NT2/D1 (cell line): ENCODE measurements at regions not wholly inside any gene's neighbourhood (a gene's known extent, or its start where the extent isn't known, plus 50 kb on each side); places are given as distances from the start of the nearest gene placed in this dataset.

Experiments used
- DNase-seq: peaks from one replicate; pipeline ENCODE4 v3.0.0-alpha.2; 2011; ENCODE audit warnings: low read depth, low spot score
- H3K27me3 ChIP-seq: 2 replicates; pipeline ENCODE4 v1.6.0; 2011; ENCODE audit warnings: mild to moderate bottlenecking; ENCODE audit not compliant: insufficient read length, insufficient read depth
- H3K36me3 ChIP-seq: 2 replicates; pipeline ENCODE4 v1.6.1; 2011; ENCODE audit warnings: mild to moderate bottlenecking, low read length, mixed read lengths; ENCODE audit not compliant: insufficient read depth, insufficient read length
- H3K4me1 ChIP-seq: 2 replicates; pipeline ENCODE4 v1.5.1; 2011; ENCODE audit not compliant: insufficient read depth, insufficient read length
- H3K4me3 ChIP-seq: 2 replicates; pipeline ENCODE4 v1.5.1; 2011; ENCODE audit warnings: low read depth; ENCODE audit not compliant: insufficient read length
- H3K9ac ChIP-seq: 2 replicates; pipeline ENCODE4 v1.6.0; 2011; ENCODE audit warnings: low read depth; ENCODE audit not compliant: insufficient read length
- H3K9me3 ChIP-seq: 2 replicates; pipeline ENCODE4 v1.5.1; 2011; ENCODE audit warnings: mild to moderate bottlenecking, low read length; ENCODE audit not compliant: insufficient read depth
- SUZ12 ChIP-seq: IDR thresholded peaks from 2 replicates; pipeline ENCODE4 v1.6.1; 2011; ENCODE audit not compliant: insufficient read length, insufficient read depth; ENCODE audit errors: extremely low read depth
- YY1 ChIP-seq: IDR thresholded peaks from 2 replicates; pipeline ENCODE4 v1.6.1; 2011; ENCODE audit not compliant: insufficient read length, insufficient read depth
- ZNF274 ChIP-seq: IDR thresholded peaks from 2 replicates; pipeline ENCODE4 v1.6.1; 2011; ENCODE audit warnings: mild to moderate bottlenecking, low read depth, low read length

DNA sequence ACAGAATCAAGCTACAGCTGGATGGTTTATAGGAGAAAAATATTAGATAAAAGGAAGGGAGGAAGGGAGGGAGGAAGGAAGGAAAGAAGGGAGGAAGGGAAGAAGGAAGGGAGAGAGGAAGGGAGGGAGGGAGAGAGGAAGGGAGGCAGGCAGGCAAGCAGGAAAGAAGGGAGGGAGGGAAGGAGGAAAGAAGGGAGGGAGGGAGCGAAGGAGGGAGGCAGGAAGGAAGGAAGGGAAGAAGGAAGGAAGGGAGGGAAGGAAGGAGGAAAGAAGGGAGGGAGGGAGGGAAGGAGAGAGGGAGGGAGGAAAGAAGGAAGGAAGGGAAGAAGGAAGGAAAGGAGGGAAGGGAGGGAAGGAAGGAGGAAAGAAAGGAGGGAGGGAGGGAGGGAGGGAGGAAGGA, 77.9 kb upstream of the C1QTNF7 start:
- no peak for DNase-seq
- no peaks in the 10 kb centered on the region for H3K36me3 ChIP-seq
- no peak for TF ChIP-seq SUZ12
- TF ChIP-seq YY1, result no peak
- TF ChIP-seq ZNF274, result no peak
- no peaks in the 10 kb centered on the region for H3K4me1 ChIP-seq
- H3K27me3 ChIP-seq, result no peaks in the 10 kb centered on the region
- no peak overlapping the region for H3K9ac ChIP-seq
- no peaks in the 10 kb centered on the region for H3K9me3 ChIP-seq
- H3K4me3 ChIP-seq, result no peak overlapping the region

DNA sequence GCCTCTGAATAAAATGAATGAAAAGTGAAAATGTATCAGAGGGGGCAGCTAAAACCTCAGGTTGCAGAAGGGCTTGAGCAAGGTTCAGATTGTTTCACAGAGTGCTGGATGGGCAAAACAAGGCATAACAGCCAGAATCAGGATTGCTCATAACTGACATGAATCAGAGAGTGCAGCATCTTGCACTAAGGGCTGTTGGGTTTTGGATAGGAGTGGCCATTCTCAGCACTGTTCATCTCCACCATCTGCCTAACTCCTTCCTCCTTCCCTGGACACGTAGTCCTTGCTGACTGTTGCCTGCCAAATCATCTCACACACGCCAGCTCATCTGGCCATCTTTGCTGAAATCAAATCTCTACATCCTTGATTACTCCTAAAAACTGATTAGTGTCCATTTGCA, 75.3 kb upstream of the C1QTNF7 start:
- Histone ChIP-seq H3K9me3 (no peaks in the 10 kb centered on the region), H3K4me1 (no peaks in the 10 kb centered on the region), H3K4me3 (no peak overlapping the region), H3K27me3 (no peaks in the 10 kb centered on the region), H3K36me3 (no peaks in the 10 kb centered on the region), H3K9ac (no peak overlapping the region)
- TF ChIP-seq SUZ12 (no peak), ZNF274 (no peak), YY1 (no peak)
- DNase-seq, result no peak

DNA sequence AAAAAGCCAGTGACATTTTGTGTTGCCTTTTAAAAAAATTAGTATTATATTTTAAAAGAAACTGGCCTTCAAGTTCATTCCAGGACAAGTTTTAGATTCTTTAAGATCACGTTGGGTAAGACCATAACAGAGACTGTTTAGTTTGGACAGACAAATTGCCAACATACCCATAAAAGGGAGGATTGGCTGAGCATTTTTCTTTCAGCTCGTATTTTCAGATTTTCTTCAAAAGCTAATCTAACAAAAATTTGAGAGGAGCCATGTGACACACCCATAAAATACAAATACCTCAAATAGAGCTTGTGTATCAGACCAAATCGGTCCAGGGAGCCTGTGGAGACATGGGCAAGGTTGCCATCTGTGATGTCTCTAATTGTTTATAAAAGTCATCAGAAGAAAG, 74.6 kb upstream of the C1QTNF7 start:
- H3K9ac ChIP-seq, result no peak overlapping the region
- H3K36me3 ChIP-seq, result no peaks in the 10 kb centered on the region
- TF ChIP-seq ZNF274, result no peak
- no peak for TF ChIP-seq SUZ12
- no peak for TF ChIP-seq YY1
- no peaks in the 10 kb centered on the region for H3K4me1 ChIP-seq
- no peaks in the 10 kb centered on the region for H3K9me3 ChIP-seq
- no peak overlapping the region for H3K4me3 ChIP-seq
- no peaks in the 10 kb centered on the region for H3K27me3 ChIP-seq
- DNase-seq, result no peak

DNA sequence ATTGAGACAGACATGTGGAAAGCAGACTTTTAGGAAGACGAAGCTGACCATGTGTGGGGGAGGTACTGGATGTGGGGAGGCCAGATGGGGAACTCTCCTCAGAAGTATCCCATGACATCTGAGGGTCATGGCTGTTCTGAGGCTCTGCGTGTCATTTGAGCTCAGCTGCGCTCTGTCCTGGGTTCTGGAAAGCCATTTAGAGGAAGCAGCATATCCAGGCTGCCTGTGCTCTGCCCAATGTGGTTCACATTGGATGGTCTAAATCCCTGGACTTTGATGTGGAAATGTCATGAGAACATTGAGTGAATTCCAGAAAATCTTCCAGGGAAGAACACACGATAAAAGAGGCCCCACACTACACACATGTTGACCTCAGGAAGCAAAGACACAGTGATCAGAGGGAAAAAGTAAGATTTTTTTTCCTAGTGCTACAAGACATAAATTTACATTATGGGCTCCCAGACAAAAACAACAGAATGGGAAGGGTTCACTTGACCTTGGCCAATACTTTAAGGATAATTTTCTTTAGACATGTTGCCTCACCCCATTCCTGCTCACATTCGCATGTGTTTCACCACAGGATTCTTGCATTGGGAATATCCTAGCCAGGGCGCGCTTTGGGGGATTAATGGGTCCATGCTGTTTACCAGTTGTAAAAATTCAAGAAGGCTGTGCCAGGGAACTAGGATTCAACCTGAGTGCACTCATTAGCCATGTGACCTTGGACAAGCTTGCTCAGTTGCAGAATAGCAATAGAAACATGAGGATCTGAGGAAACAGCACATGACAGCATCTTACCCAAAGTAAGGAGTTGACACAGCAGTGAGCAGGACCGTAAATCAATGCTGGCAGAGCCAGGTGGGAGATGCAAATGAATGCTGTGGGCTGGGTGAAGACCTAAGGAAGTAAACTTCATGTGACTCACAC, 73.2 kb upstream of the C1QTNF7 start:
- H3K4me1 ChIP-seq, result no peaks in the 10 kb centered on the region
- H3K9me3 ChIP-seq, result no peaks in the 10 kb centered on the region
- no peaks in the 10 kb centered on the region for H3K36me3 ChIP-seq
- DNase-seq, result no peak
- TF ChIP-seq YY1, result no peak
- TF ChIP-seq ZNF274, result no peak
- TF ChIP-seq SUZ12, result no peak
- H3K27me3 ChIP-seq, result no peaks in the 10 kb centered on the region
- H3K4me3 ChIP-seq, result no peak overlapping the region
- no peak overlapping the region for H3K9ac ChIP-seq

DNA sequence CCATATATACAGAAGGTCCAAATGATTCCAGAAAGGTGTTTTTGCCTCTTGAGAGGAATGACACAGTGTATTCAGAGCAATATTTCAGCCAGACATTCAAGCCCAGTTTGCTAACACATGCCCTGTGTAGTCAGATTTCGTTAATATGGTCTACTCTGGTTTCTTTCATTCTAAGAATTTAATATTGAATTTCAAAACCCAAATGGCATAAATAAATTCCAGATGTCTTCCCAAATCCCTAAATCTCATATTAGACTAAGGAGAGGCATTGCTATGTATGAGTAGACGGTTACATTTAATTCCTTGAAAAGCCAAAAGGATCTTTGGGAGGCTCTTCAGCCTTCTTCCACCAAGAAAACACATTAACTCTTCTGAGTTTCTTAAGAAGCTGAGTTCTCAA, 66.3 kb upstream of the C1QTNF7 start:
- Histone ChIP-seq H3K4me3 (no peak overlapping the region), H3K9me3 (no peaks in the 10 kb centered on the region), H3K4me1 (no peaks in the 10 kb centered on the region), H3K27me3 (no peaks in the 10 kb centered on the region), H3K36me3 (no peaks in the 10 kb centered on the region), H3K9ac (no peak overlapping the region)
- TF ChIP-seq YY1 (no peak), SUZ12 (no peak), ZNF274 (no peak)
- DNase-seq, result no peak

DNA sequence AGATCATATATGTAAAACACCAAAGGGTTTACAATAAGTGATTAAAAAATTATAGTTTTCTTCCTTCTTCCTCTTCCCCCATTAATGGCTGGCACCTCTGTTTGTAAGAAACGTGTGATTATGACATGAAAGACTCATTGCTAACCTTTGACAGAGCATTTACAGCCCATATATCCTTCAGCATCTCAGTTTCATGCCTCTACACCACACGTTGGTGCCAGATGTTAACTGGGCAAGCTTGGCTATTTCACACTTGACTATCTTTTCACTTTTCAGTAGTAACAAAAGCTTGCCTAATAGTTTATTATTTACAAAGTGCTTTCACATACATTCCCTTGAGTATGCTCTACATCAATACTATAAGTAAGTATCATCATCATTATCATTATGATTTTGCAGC, 65.3 kb upstream of the C1QTNF7 start:
- TF ChIP-seq YY1 (no peak), SUZ12 (no peak), ZNF274 (no peak)
- Histone ChIP-seq H3K27me3 (no peaks in the 10 kb centered on the region), H3K4me1 (no peaks in the 10 kb centered on the region), H3K36me3 (no peaks in the 10 kb centered on the region), H3K4me3 (no peak overlapping the region), H3K9ac (no peak overlapping the region), H3K9me3 (no peaks in the 10 kb centered on the region)
- DNase-seq, result no peak

DNA sequence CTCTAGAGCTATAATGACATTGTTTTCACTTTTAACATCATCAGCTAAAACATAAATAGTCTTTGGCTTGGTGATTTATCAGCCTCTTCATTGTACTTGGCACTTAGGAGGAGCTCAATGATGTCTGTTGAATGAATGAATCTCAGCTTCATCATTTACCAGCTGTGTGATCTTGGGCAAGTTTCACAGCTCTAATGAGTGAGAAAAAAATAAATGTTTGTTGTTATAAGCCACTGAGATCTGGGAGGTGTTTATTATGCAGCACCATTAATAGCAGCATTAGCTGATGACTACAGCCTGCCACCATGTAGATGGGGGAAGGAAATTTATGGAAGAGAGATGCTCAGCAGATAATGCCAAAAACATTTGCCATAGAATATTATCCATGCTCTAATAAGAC, 63.6 kb upstream of the C1QTNF7 start:
- no peak for TF ChIP-seq YY1
- no peak for TF ChIP-seq SUZ12
- TF ChIP-seq ZNF274, result no peak

More for the DNA sequence above, 63.6 kb upstream of the C1QTNF7 start:
- Histone ChIP-seq H3K4me1 (no peaks in the 10 kb centered on the region), H3K4me3 (no peak overlapping the region), H3K9me3 (no peaks in the 10 kb centered on the region), H3K27me3 (no peaks in the 10 kb centered on the region), H3K36me3 (no peaks in the 10 kb centered on the region), H3K9ac (no peak overlapping the region)
- DNase-seq, result no peak
